ENCODE measurements at regions not wholly inside any gene's neighbourhood (a gene's known extent, or its start where the extent isn't known, plus 50 kb on each side); places are given as distances from the start of the nearest gene placed in this dataset.

GRCh38 chr6:164404812-164405488 lies 904.5 kb downstream of the C6orf118 start:
- Histone ChIP-seq H3K36me3 (ENCODE audit: control insufficient read depth in 2 of 2, insufficient read depth in 2 of 2, low read length in 2 of 2) (no peaks in the 10 kb centered on the region), H3K4me1 (ENCODE audit: control insufficient read depth, insufficient read depth, low read length) (no peaks in the 10 kb centered on the region), H3K9me3 (ENCODE audit: control insufficient read depth in 2 of 2, low read length in 2 of 2) (no peaks in the 10 kb centered on the region), H3K27me3 (ENCODE audit: control insufficient read depth in 1 of 2, insufficient read depth in 2 of 2, low read length in 2 of 2) (no peaks in the 10 kb centered on the region), H3K27ac (ENCODE audit: low read length) (no peak overlapping the region), H3K4me3 (ENCODE audit: low read length in 2 of 2) (no peak overlapping the region), H3K9ac (ENCODE audit: low read length in 2 of 2) (no peak overlapping the region)

- Histone ChIP-seq H3K36me3 (ENCODE audit: control insufficient read depth in 2 of 2, insufficient read depth in 2 of 2, low read length in 2 of 2) (no peaks in the 10 kb centered on the region), H3K9me3 (ENCODE audit: control insufficient read depth in 2 of 2, low read length in 2 of 2) (no peaks in the 10 kb centered on the region), H3K27me3 (ENCODE audit: control insufficient read depth in 1 of 2, insufficient read depth in 2 of 2, low read length in 2 of 2) (no peaks in the 10 kb centered on the region), H3K9ac (ENCODE audit: low read length in 2 of 2) (no peak overlapping the region), H3K27ac (ENCODE audit: low read length) (no peak overlapping the region), H3K4me1 (ENCODE audit: control insufficient read depth, insufficient read depth, low read length) (no peaks in the 10 kb centered on the region), H3K4me3 (ENCODE audit: low read length in 2 of 2) (no peak overlapping the region)
These were observed 907.5 kb downstream of the C6orf118 start for GRCh38 chr6:164401871-164402270.

GRCh38 chr6:164398647-164399046 lies 910.8 kb downstream of the C6orf118 start:
- Histone ChIP-seq H3K9me3 (ENCODE audit: control insufficient read depth in 2 of 2, low read length in 2 of 2) (no peaks in the 10 kb centered on the region), H3K27me3 (ENCODE audit: control insufficient read depth in 1 of 2, insufficient read depth in 2 of 2, low read length in 2 of 2) (no peaks in the 10 kb centered on the region), H3K36me3 (ENCODE audit: control insufficient read depth in 2 of 2, insufficient read depth in 2 of 2, low read length in 2 of 2) (no peaks in the 10 kb centered on the region), H3K4me3 (ENCODE audit: low read length in 2 of 2) (no peak overlapping the region), H3K9ac (ENCODE audit: low read length in 2 of 2) (no peak overlapping the region), H3K27ac (ENCODE audit: low read length) (no peak overlapping the region), H3K4me1 (ENCODE audit: control insufficient read depth, insufficient read depth, low read length) (no peaks in the 10 kb centered on the region)

GRCh38 chr6:164396071-164397047 lies 913.0 kb downstream of the C6orf118 start:
- Histone ChIP-seq H3K9ac (ENCODE audit: low read length in 2 of 2) (no peak overlapping the region), H3K36me3 (ENCODE audit: control insufficient read depth in 2 of 2, insufficient read depth in 2 of 2, low read length in 2 of 2) (no peaks in the 10 kb centered on the region), H3K9me3 (ENCODE audit: control insufficient read depth in 2 of 2, low read length in 2 of 2) (no peaks in the 10 kb centered on the region), H3K27me3 (ENCODE audit: control insufficient read depth in 1 of 2, insufficient read depth in 2 of 2, low read length in 2 of 2) (no peaks in the 10 kb centered on the region), H3K4me1 (ENCODE audit: control insufficient read depth, insufficient read depth, low read length) (no peaks in the 10 kb centered on the region), H3K4me3 (ENCODE audit: low read length in 2 of 2) (peak overlapping the region; percentile 60 to 62), H3K27ac (ENCODE audit: low read length) (no peak overlapping the region)

- Histone ChIP-seq H3K9me3 (ENCODE audit: control insufficient read depth in 2 of 2, low read length in 2 of 2) (no peaks in the 10 kb centered on the region), H3K4me1 (ENCODE audit: control insufficient read depth, insufficient read depth, low read length) (no peaks in the 10 kb centered on the region), H3K27ac (ENCODE audit: low read length) (no peak overlapping the region), H3K9ac (ENCODE audit: low read length in 2 of 2) (no peak overlapping the region), H3K27me3 (ENCODE audit: control insufficient read depth in 1 of 2, insufficient read depth in 2 of 2, low read length in 2 of 2) (no peaks in the 10 kb centered on the region), H3K36me3 (ENCODE audit: control insufficient read depth in 2 of 2, insufficient read depth in 2 of 2, low read length in 2 of 2) (no peaks in the 10 kb centered on the region), H3K4me3 (ENCODE audit: low read length in 2 of 2) (no peak overlapping the region)
These were observed 929.6 kb downstream of the C6orf118 start for GRCh38 chr6:164379795-164380194.

GRCh38 chr6:164378330-164378729 lies 931.1 kb downstream of the C6orf118 start:
- no peaks in the 10 kb centered on the region for H3K27me3 ChIP-seq (ENCODE audit: control insufficient read depth in 1 of 2, insufficient read depth in 2 of 2, low read length in 2 of 2)
- no peaks in the 10 kb centered on the region for H3K9me3 ChIP-seq (ENCODE audit: control insufficient read depth in 2 of 2, low read length in 2 of 2)
- no peak overlapping the region for H3K27ac ChIP-seq (ENCODE audit: low read length)
- no peak overlapping the region for H3K4me3 ChIP-seq (ENCODE audit: low read length in 2 of 2)
- H3K36me3 ChIP-seq (ENCODE audit: control insufficient read depth in 2 of 2, insufficient read depth in 2 of 2, low read length in 2 of 2): no peaks in the 10 kb centered on the region
- no peaks in the 10 kb centered on the region for H3K4me1 ChIP-seq (ENCODE audit: control insufficient read depth, insufficient read depth, low read length)
- no peak overlapping the region for H3K9ac ChIP-seq (ENCODE audit: low read length in 2 of 2)

- H3K36me3 ChIP-seq (ENCODE audit: control insufficient read depth in 2 of 2, insufficient read depth in 2 of 2, low read length in 2 of 2): no peaks in the 10 kb centered on the region
- no peak overlapping the region for H3K27ac ChIP-seq (ENCODE audit: low read length)
- no peaks in the 10 kb centered on the region for H3K9me3 ChIP-seq (ENCODE audit: control insufficient read depth in 2 of 2, low read length in 2 of 2)
- no peak overlapping the region for H3K9ac ChIP-seq (ENCODE audit: low read length in 2 of 2)
- H3K4me3 ChIP-seq (ENCODE audit: low read length in 2 of 2): no peak overlapping the region
- H3K27me3 ChIP-seq (ENCODE audit: control insufficient read depth in 1 of 2, insufficient read depth in 2 of 2, low read length in 2 of 2): no peaks in the 10 kb centered on the region
- no peaks in the 10 kb centered on the region for H3K4me1 ChIP-seq (ENCODE audit: control insufficient read depth, insufficient read depth, low read length)
These were observed 932.0 kb downstream of the C6orf118 start for GRCh38 chr6:164377348-164377918.

- H3K4me3 ChIP-seq (ENCODE audit: low read length in 2 of 2): no peak overlapping the region
- H3K27me3 ChIP-seq (ENCODE audit: control insufficient read depth in 1 of 2, insufficient read depth in 2 of 2, low read length in 2 of 2): no peaks in the 10 kb centered on the region
- H3K4me1 ChIP-seq (ENCODE audit: control insufficient read depth, insufficient read depth, low read length): no peaks in the 10 kb centered on the region
- no peaks in the 10 kb centered on the region for H3K9me3 ChIP-seq (ENCODE audit: control insufficient read depth in 2 of 2, low read length in 2 of 2)
- no peak overlapping the region for H3K9ac ChIP-seq (ENCODE audit: low read length in 2 of 2)
- H3K27ac ChIP-seq (ENCODE audit: low read length): no peak overlapping the region
- no peaks in the 10 kb centered on the region for H3K36me3 ChIP-seq (ENCODE audit: control insufficient read depth in 2 of 2, insufficient read depth in 2 of 2, low read length in 2 of 2)
These were observed 938.6 kb downstream of the C6orf118 start for GRCh38 chr6:164370773-164371172.

- H3K4me1 ChIP-seq (ENCODE audit: control insufficient read depth, insufficient read depth, low read length): no peaks in the 10 kb centered on the region
- H3K4me3 ChIP-seq (ENCODE audit: low read length in 2 of 2): no peak overlapping the region
- H3K27ac ChIP-seq (ENCODE audit: low read length): no peak overlapping the region
- no peak overlapping the region for H3K9ac ChIP-seq (ENCODE audit: low read length in 2 of 2)
- no peaks in the 10 kb centered on the region for H3K36me3 ChIP-seq (ENCODE audit: control insufficient read depth in 2 of 2, insufficient read depth in 2 of 2, low read length in 2 of 2)
- no peaks in the 10 kb centered on the region for H3K27me3 ChIP-seq (ENCODE audit: control insufficient read depth in 1 of 2, insufficient read depth in 2 of 2, low read length in 2 of 2)
- peaks cover 0 to 5% of the 10 kb centered on the region in 2 donors for H3K9me3 ChIP-seq (ENCODE audit: control insufficient read depth in 2 of 2, low read length in 2 of 2)
These were observed 944.9 kb downstream of the QKI start for GRCh38 chr6:164359441-164359840.

GRCh38 chr6:164359036-164359435 lies 944.5 kb downstream of the QKI start:
- H3K4me3 ChIP-seq (ENCODE audit: low read length in 2 of 2): no peak overlapping the region
- H3K9me3 ChIP-seq (ENCODE audit: control insufficient read depth in 2 of 2, low read length in 2 of 2): peaks cover 0 to 5% of the 10 kb centered on the region in 2 donors
- no peaks in the 10 kb centered on the region for H3K27me3 ChIP-seq (ENCODE audit: control insufficient read depth in 1 of 2, insufficient read depth in 2 of 2, low read length in 2 of 2)
- H3K36me3 ChIP-seq (ENCODE audit: control insufficient read depth in 2 of 2, insufficient read depth in 2 of 2, low read length in 2 of 2): no peaks in the 10 kb centered on the region
- no peak overlapping the region for H3K9ac ChIP-seq (ENCODE audit: low read length in 2 of 2)
- H3K27ac ChIP-seq (ENCODE audit: low read length): no peak overlapping the region
- H3K4me1 ChIP-seq (ENCODE audit: control insufficient read depth, insufficient read depth, low read length): no peaks in the 10 kb centered on the region

All from stomach smooth muscle (tissue), 2 donors.